WERI-Rb-1 (cell line): ENCODE measurements at regions not wholly inside any gene's neighbourhood (a gene's known extent, or its start where the extent isn't known, plus 50 kb on each side); places are given as distances from the start of the nearest gene placed in this dataset.

ENCODE experiments used
- DNase-seq: peaks from one replicate; pipeline ENCODE4 v3.0.0-alpha.2; 2020
- H3K27ac ChIP-seq: fragments of 250-450 bp; sonication (Bioruptor Pico); 2 replicates; pipeline ENCODE4 v1.5.1; 2020; ENCODE audit warnings: mild to moderate bottlenecking, moderate library complexity
- H3K27me3 ChIP-seq: fragments of 250-450 bp; sonication (Bioruptor Pico); 2 replicates; pipeline ENCODE4 v1.5.1; 2021; ENCODE audit warnings: mild to moderate bottlenecking, low read depth, moderate library complexity; ENCODE audit not compliant: insufficient read depth, severe bottlenecking
- H3K36me3 ChIP-seq: fragments of 250-450 bp; sonication (Bioruptor Pico); 2 replicates; pipeline ENCODE4 v1.5.1; 2020; ENCODE audit warnings: mild to moderate bottlenecking, moderate library complexity
- H3K4me3 ChIP-seq: 2 replicates; pipeline ENCODE4 v1.5.1; 2011; ENCODE audit warnings: low read depth, mild to moderate bottlenecking, control low read depth, low read length
- H3K9me3 ChIP-seq: fragments of 250-450 bp; sonication (Bioruptor Pico); 2 replicates; pipeline ENCODE4 v1.5.1; 2021; ENCODE audit warnings: mild to moderate bottlenecking, moderate library complexity; ENCODE audit not compliant: severe bottlenecking
- CTCF ChIP-seq: IDR thresholded peaks from 2 replicates; pipeline ENCODE4 v1.5.1; 2011; ENCODE audit warnings: low read depth, mild to moderate bottlenecking, control low read depth, inconsistent platforms, low read length

GRCh38 chr16:65415460-65415859, 293.6 kb upstream of the CDH11 start:
- H3K9me3 ChIP-seq, result peaks cover 6% of the 10 kb centered on the region
- H3K4me3 ChIP-seq, result no peak overlapping the region
- no peak for DNase-seq
- TF ChIP-seq CTCF, result no peak
- H3K27ac ChIP-seq, result no peak overlapping the region
- no peaks in the 10 kb centered on the region for H3K27me3 ChIP-seq
- H3K36me3 ChIP-seq, result no peaks in the 10 kb centered on the region

GRCh38 chr16:65414284-65414984, 292.6 kb upstream of the CDH11 start:
- no peak for TF ChIP-seq CTCF
- Histone ChIP-seq H3K9me3 (peaks cover 3% of the 10 kb centered on the region), H3K4me3 (no peak overlapping the region), H3K27ac (no peak overlapping the region), H3K27me3 (no peaks in the 10 kb centered on the region), H3K36me3 (no peaks in the 10 kb centered on the region)
- no peak for DNase-seq

GRCh38 chr16:65413861-65414260, 292.0 kb upstream of the CDH11 start:
- H3K36me3 ChIP-seq, result no peaks in the 10 kb centered on the region
- no peaks in the 10 kb centered on the region for H3K27me3 ChIP-seq
- no peak overlapping the region for H3K4me3 ChIP-seq
- no peak for DNase-seq
- no peak for TF ChIP-seq CTCF
- H3K9me3 ChIP-seq, result no peaks in the 10 kb centered on the region
- H3K27ac ChIP-seq, result no peak overlapping the region

- TF ChIP-seq CTCF, result no peak
- no peaks in the 10 kb centered on the region for H3K27me3 ChIP-seq
- no peak for DNase-seq
- no peaks in the 10 kb centered on the region for H3K36me3 ChIP-seq
- H3K27ac ChIP-seq, result no peak overlapping the region
- no peak overlapping the region for H3K4me3 ChIP-seq
- H3K9me3 ChIP-seq, result no peaks in the 10 kb centered on the region
These were observed 288.9 kb upstream of the CDH11 start for GRCh38 chr16:65410801-65411200.

- DNase-seq, result no peak
- H3K4me3 ChIP-seq, result no peak overlapping the region
- TF ChIP-seq CTCF, result no peak
- no peaks in the 10 kb centered on the region for H3K36me3 ChIP-seq
- H3K27me3 ChIP-seq, result no peaks in the 10 kb centered on the region
- H3K9me3 ChIP-seq, result no peaks in the 10 kb centered on the region
- H3K27ac ChIP-seq, result no peak overlapping the region
These were observed 287.6 kb upstream of the CDH11 start for GRCh38 chr16:65409510-65409909.

GRCh38 chr16:65406933-65407332, 285.1 kb upstream of the CDH11 start:
- Histone ChIP-seq H3K4me3 (no peak overlapping the region), H3K9me3 (no peaks in the 10 kb centered on the region), H3K27ac (no peak overlapping the region), H3K27me3 (no peaks in the 10 kb centered on the region), H3K36me3 (no peaks in the 10 kb centered on the region)
- TF ChIP-seq CTCF, result no peak
- DNase-seq, result no peak
